ENCODE measurements at regions not wholly inside any gene's neighbourhood (a gene's known extent, or its start where the extent isn't known, plus 50 kb on each side); places are given as distances from the start of the nearest gene placed in this dataset.

GRCh38 chr3:103966749-103967148 lies 1400.0 kb upstream of the ALCAM start:
- H3K27ac Mint-ChIP-seq (ENCODE audit: unreplicated experiment) = no peak overlapping the region
- CTCF ChIA-PET = no interaction called here
- H3K27me3 Mint-ChIP-seq (ENCODE audit: insufficient read depth, unreplicated experiment) = no peaks in the 10 kb centered on the region
- no TSS peak for BruUV-seq (replicated peaks)
- intact Hi-C loops (cut with micrococcal nuclease; ENCODE audit: unreplicated experiment) = no loop called here
- no peak overlapping the region for H3K4me3 Mint-ChIP-seq (ENCODE audit: unreplicated experiment)
- no peaks in the 10 kb centered on the region for H3K27me3 ChIP-seq (replicated peaks; ENCODE audit: control insufficient read depth, insufficient read depth, low read length)
- peaks cover 9% of the 10 kb centered on the region for H3K9me3 Mint-ChIP-seq (ENCODE audit: unreplicated experiment)
- no peak for TF ChIP-seq CTCF (IDR thresholded peaks at IDR 0.05; ENCODE audit: insufficient read depth in 1 of 2, low read depth in 1 of 2, low read length in 1 of 2, severe bottlenecking in 1 of 2, unreplicated experiment in 1 of 2)
- DNase-seq = no peak
- H3K36me3 Mint-ChIP-seq (ENCODE audit: insufficient read depth, unreplicated experiment) = no peaks in the 10 kb centered on the region
- H3K4me1 ChIP-seq = peaks cover 18% of the 10 kb centered on the region; the same call in 1 of the 2 replicates
- POLR2A ChIA-PET = no interaction called here
- peaks cover 21% of the 10 kb centered on the region for H3K4me1 Mint-ChIP-seq (ENCODE audit: low read depth, unreplicated experiment)
- no peak overlapping the region for H3K4me3 ChIP-seq (ENCODE audit: low read depth, low read length)
- H3K36me3 ChIP-seq (ENCODE audit: control insufficient read depth, insufficient read depth, low read length) = no peaks in the 10 kb centered on the region
- no peaks in the 10 kb centered on the region for H3K9me3 ChIP-seq

GRCh38 chr3:103968131-103968530 lies 1398.6 kb upstream of the ALCAM start:
- Histone ChIP-seq H3K4me1 (peaks cover 14% of the 10 kb centered on the region; the same call in 1 of the 2 replicates), H3K4me3 (ENCODE audit: low read depth, low read length) (no peak overlapping the region), H3K9me3 (no peaks in the 10 kb centered on the region), H3K27me3 (replicated peaks; ENCODE audit: control insufficient read depth, insufficient read depth, low read length) (no peaks in the 10 kb centered on the region), H3K36me3 (ENCODE audit: control insufficient read depth, insufficient read depth, low read length) (no peaks in the 10 kb centered on the region)
- BruUV-seq (replicated peaks) = no TSS peak
- no peak for DNase-seq
- no peaks in the 10 kb centered on the region for H3K36me3 Mint-ChIP-seq (ENCODE audit: insufficient read depth, unreplicated experiment)
- intact Hi-C loops (cut with micrococcal nuclease; ENCODE audit: unreplicated experiment) = no loop called here
- no peak overlapping the region for H3K4me3 Mint-ChIP-seq (ENCODE audit: unreplicated experiment)
- CTCF ChIA-PET = no interaction called here
- no peaks in the 10 kb centered on the region for H3K27me3 Mint-ChIP-seq (ENCODE audit: insufficient read depth, unreplicated experiment)
- POLR2A ChIA-PET = no interaction called here
- no peak overlapping the region for H3K27ac Mint-ChIP-seq (ENCODE audit: unreplicated experiment)
- H3K9me3 Mint-ChIP-seq (ENCODE audit: unreplicated experiment) = peaks cover 9% of the 10 kb centered on the region
- TF ChIP-seq CTCF (IDR thresholded peaks at IDR 0.05; ENCODE audit: insufficient read depth in 1 of 2, low read depth in 1 of 2, low read length in 1 of 2, severe bottlenecking in 1 of 2, unreplicated experiment in 1 of 2) = no peak
- H3K4me1 Mint-ChIP-seq (ENCODE audit: low read depth, unreplicated experiment) = peaks cover 11% of the 10 kb centered on the region

GRCh38 chr3:103968751-103969150 lies 1398.0 kb upstream of the ALCAM start:
- intact Hi-C loops (cut with micrococcal nuclease; ENCODE audit: unreplicated experiment) = no loop called here
- Mint-ChIP-seq H3K27me3 (ENCODE audit: insufficient read depth, unreplicated experiment) (no peaks in the 10 kb centered on the region), H3K9me3 (ENCODE audit: unreplicated experiment) (peaks cover 6% of the 10 kb centered on the region), H3K36me3 (ENCODE audit: insufficient read depth, unreplicated experiment) (no peaks in the 10 kb centered on the region), H3K4me3 (ENCODE audit: unreplicated experiment) (no peak overlapping the region), H3K4me1 (ENCODE audit: low read depth, unreplicated experiment) (peaks cover 5% of the 10 kb centered on the region), H3K27ac (ENCODE audit: unreplicated experiment) (no peak overlapping the region)
- no peaks in the 10 kb centered on the region for H3K9me3 ChIP-seq
- CTCF ChIA-PET = no interaction called here
- H3K4me3 ChIP-seq (ENCODE audit: low read depth, low read length) = no peak overlapping the region
- H3K36me3 ChIP-seq (ENCODE audit: control insufficient read depth, insufficient read depth, low read length) = no peaks in the 10 kb centered on the region
- no peak for DNase-seq
- peaks cover 8% of the 10 kb centered on the region; the same call in 1 of the 2 replicates for H3K4me1 ChIP-seq
- POLR2A ChIA-PET = no interaction called here
- no peak for TF ChIP-seq CTCF (IDR thresholded peaks at IDR 0.05; ENCODE audit: insufficient read depth in 1 of 2, low read depth in 1 of 2, low read length in 1 of 2, severe bottlenecking in 1 of 2, unreplicated experiment in 1 of 2)
- H3K27me3 ChIP-seq (replicated peaks; ENCODE audit: control insufficient read depth, insufficient read depth, low read length) = no peaks in the 10 kb centered on the region
- BruUV-seq (replicated peaks) = no TSS peak

Data from Caco-2 (cell line).